Stimulated activated CD8-positive, alpha-beta memory T cell treated with anti-CD3 and anti-CD28 coated beads, Interleukin-4, amount 100 ng/mL, for 1 hour (primary cell): ENCODE measurements at regions not wholly inside any gene's neighbourhood (a gene's known extent, or its start where the extent isn't known, plus 50 kb on each side); places are given as distances from the start of the nearest gene placed in this dataset.

ENCODE experiments used
- DNase-seq, 2 donors: peaks; one replicate each; pipeline ENCODE4 v3.0.0-alpha.2; 2020; ENCODE audit warnings: low read depth in 2 of 2, low spot score in 1 of 2

GRCh38 chr10:123402021-123402420 is 247.8 kb downstream of the BUB3 start:
- no peak for DNase-seq

- no peak for DNase-seq
Observed at GRCh38 chr10:123402656-123403055, 248.5 kb downstream of the BUB3 start.

GRCh38 chr10:123404357-123404756 is 250.2 kb downstream of the BUB3 start:
- DNase-seq: no peak

GRCh38 chr10:123408660-123409059 is 254.5 kb downstream of the BUB3 start:
- no peak for DNase-seq

- DNase-seq: no peak
Observed at GRCh38 chr10:123409426-123409825, 255.2 kb downstream of the BUB3 start.

GRCh38 chr10:123409884-123410283 is 255.7 kb downstream of the BUB3 start:
- DNase-seq: no peak

GRCh38 chr10:123413353-123413752 is 252.8 kb upstream of the GPR26 start:
- DNase-seq: no peak

GRCh38 chr10:123415523-123415922 is 250.6 kb upstream of the GPR26 start:
- no peak for DNase-seq

- DNase-seq: no peak
Observed at GRCh38 chr10:123417414-123417813, 248.7 kb upstream of the GPR26 start.

- DNase-seq: no peak
Observed at GRCh38 chr10:123421461-123421860, 244.7 kb upstream of the GPR26 start.

GRCh38 chr10:123422261-123422660 is 243.9 kb upstream of the GPR26 start:
- no peak for DNase-seq

- DNase-seq: no peak
Observed at GRCh38 chr10:123424537-123424936, 241.6 kb upstream of the GPR26 start.

- no peak for DNase-seq
Observed at GRCh38 chr10:123425680-123426079, 240.5 kb upstream of the GPR26 start.

GRCh38 chr10:123427165-123427786 is 238.9 kb upstream of the GPR26 start:
- no peak for DNase-seq

- DNase-seq: no peak
Observed at GRCh38 chr10:123428391-123428790, 237.8 kb upstream of the GPR26 start.

- DNase-seq: no peak
Observed at GRCh38 chr10:123429706-123430221, 236.4 kb upstream of the GPR26 start.

GRCh38 chr10:123433539-123433938 is 232.6 kb upstream of the GPR26 start:
- no peak for DNase-seq

- DNase-seq: no peak
Observed at GRCh38 chr10:123434435-123435039, 231.6 kb upstream of the GPR26 start.

- no peak for DNase-seq
Observed at GRCh38 chr10:123442901-123443300, 223.3 kb upstream of the GPR26 start.

- DNase-seq: no peak
Observed at GRCh38 chr10:123443924-123444323, 222.2 kb upstream of the GPR26 start.

- no peak for DNase-seq
Observed at GRCh38 chr10:123445261-123445775, 220.8 kb upstream of the GPR26 start.

- DNase-seq: no peak
Observed at GRCh38 chr10:123446449-123447156, 219.6 kb upstream of the GPR26 start.
